ENCODE measurements at regions not wholly inside any gene's neighbourhood (a gene's known extent, or its start where the extent isn't known, plus 50 kb on each side); places are given as distances from the start of the nearest gene placed in this dataset.
"Not testable (repeated sequence)": the region's sequence is repeated elsewhere in the genome, so short reads cannot be mapped to it uniquely, and the experiment has no call there.

GRCh38 chr5:104019956-104020355 is 457.4 kb upstream of the NUDT12 start:
- DNase-seq, result no peak

- DNase-seq, result no peak
Measured at GRCh38 chr5:104018299-104018698, 455.7 kb upstream of the NUDT12 start.

GRCh38 chr5:104016646-104017045 is 454.1 kb upstream of the NUDT12 start:
- DNase-seq, result no peak

DNA sequence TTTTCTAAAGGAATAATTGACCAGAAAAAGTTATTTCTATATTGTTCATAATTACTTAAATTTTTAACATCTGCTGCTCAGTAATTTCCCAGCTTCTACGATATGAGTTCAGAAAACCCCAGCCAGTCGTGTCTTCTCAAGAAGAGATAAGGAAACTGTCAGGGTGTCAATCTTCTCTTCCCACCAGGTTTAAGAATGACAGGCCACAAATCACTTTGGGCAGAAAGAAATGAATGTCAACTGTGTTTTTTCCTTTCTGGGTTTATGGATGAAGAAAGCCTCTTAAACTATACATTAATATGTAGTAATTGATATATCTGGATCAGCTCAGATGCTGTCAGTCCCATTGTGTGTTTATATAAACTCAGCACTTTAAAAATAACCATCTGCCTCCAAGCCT is 453.2 kb upstream of the NUDT12 start:
- no peak for DNase-seq

GRCh38 chr5:104002783-104003182 is 440.2 kb upstream of the NUDT12 start:
- not testable (repeated sequence) for DNase-seq

GRCh38 chr5:104001136-104001535 is 438.5 kb upstream of the NUDT12 start:
- no peak for DNase-seq

DNA sequence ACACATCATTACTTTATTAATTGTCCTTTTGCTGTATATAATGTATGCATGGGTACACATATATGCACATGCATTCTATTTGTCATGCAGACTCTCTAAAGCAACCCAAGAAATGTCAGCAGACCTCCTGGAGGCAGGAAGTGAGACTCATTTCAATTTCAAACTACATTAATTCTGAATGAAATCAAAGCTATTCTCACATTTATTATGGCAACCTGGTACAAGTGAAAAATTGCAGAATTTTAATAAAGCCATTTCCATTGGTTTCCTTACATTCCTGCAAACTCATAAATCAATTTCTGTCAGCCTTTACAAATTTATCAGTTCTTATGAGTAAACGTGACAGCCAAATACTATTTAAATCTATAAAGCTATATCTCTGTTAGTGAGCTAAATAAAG is 430.4 kb upstream of the NUDT12 start:
- no peak for DNase-seq

GRCh38 chr5:103990064-103990463 is 427.5 kb upstream of the NUDT12 start:
- DNase-seq, result no peak

DNA sequence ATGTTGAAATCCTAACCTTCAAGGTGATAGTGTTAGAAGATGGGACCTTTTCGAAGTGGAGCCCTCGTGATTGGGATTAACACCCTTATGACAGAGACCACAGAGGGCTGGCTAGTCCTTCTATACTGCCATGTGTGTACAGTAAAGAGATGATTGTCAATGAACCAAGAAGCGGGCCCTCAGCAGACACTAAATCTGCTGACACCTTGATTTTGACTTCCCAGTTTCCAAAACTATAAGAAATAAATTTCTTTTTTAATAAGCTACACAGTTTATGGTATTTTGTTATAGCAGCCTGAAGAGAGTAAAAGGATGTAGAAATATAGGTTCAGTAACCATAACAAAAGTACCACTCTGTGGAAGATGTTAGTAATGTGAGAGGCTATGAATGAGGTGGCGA is 419.0 kb upstream of the NUDT12 start:
- DNase-seq, result no peak

DNA sequence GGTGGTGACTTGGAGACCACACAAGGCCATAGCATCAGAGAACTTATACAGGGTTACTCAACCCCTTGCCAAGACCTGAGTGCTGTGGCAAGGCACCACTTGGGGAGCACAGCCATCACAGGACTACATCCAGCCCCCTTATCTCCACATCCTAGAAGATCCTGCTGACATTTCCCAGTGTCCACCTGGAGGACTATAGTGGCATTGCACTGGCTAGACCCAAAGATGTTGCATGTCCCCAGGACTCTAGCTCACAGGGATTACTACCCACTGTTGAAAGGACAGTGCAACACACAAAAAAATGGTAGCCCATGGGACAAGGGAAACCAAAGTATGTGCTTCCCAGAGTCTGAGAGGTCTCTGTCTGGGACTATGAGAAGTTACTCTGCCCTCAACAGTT is 411.1 kb upstream of the NUDT12 start:
- no peak for DNase-seq

DNA sequence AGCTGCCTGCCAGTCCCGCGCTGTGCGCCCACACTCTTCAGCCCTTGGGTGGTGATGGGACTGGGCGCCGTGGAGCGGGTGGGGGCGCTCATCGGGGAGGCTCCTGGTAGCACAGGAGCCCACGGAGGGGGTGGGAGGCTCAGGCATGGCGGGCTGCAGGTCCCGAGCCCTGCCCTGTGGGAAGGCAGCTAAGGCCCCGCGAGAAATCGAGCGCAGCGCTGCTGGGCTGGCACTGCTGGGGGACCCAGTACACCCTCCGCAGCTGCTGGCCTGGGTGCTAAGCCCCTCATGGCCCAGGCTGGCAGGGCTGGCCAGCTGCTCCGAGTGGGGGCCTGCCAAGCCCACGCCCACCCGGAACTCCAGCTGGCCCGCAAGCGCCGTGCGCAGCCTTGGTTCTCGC is 403.7 kb upstream of the NUDT12 start:
- DNase-seq, result not testable (repeated sequence)

DNA sequence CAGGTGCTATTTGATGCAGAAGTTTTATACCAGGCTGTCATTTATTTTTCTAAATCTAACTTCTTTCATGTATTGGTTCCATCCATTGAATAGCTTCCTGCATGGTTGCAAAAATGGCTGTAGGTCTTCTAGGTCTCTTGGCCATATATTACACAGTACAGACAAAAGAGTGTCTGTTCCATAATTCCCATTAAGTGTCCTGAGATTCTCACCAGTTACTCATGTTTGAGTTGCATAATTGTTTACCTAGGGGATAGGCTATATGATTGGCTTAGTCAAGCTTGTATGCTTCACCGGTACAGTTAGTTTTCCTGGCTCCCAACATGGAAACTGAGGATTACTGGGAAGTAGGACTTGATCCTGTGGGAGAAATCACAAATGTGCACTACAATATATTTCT is 399.4 kb upstream of the NUDT12 start:
- no peak for DNase-seq

DNA sequence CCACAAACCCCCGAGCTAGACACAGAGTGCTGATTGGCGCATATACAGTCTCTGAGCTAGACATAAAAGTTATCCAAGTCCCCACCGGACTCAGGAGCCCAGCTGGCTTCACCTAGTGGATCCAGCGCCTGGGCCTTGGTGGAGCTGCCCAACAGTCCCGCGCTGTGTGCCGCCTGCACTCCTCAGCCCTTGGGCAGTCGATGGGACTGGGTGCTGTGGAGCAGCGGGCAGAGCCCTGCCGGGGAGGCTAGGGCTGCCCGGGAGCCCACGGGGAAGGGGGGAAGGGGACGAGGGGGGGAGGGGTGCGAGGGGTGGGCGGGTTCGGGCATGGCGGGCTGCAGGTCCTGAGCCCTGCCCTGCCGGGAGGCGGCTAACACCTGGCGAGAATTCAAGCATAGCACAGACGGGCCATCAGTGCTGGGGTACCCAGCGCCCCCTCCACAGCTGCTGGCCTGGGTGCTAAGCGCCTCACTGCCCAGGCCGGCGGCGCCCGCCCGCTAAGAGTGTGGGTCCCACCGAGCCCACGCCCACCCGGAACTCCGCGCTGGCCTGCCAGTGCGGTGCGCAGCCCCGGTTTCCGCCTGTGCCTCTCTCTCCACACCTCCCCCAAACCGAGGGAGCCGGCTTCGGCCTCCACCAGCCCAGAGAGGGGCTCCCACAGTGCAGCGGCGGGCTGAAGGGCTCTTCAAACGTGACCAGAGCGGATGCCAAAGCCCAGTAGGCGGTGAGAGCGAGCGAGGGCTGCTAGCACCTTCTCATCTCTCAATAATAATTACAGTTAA is 391.2 kb upstream of the NUDT12 start:
- DNase-seq, result no peak

DNA sequence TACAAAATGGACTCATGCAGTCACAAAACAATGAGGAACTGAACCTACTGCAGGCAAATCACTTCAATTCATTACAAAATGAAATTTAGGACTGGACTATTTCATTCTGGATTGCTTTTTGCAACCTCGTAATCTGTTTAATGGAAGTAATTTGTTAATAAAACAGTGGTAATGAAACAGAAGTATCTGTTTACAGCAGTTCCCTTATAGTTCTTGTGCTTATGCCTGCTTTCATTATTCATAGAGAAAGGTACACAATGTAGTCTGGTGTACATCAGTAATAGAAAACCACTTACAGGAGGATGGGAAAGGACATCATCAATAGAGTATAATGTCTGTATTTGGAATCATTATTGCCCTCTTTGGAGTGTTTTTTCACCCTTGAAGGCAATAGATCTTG is 389.2 kb upstream of the NUDT12 start:
- DNase-seq, result no peak

DNA sequence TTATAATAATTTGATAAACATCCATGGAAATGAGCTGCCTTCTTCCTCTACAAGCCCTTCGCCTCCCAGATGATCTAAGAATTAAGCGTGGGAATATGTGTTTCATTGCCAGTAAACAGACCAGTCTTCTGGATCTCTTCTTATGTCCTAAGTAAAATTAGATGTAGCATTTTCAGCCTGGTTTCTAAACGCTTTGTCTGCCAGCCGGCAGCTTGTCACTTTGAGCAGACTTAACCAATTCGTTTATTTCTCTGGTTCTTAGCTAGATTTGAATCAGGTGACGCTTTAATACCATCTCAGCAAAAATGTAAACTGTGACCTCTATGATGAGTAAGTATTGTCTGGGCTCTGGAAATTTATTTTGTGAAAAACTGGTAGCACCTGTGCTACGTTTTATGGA is 380.6 kb upstream of the NUDT12 start:
- no peak for DNase-seq

DNA sequence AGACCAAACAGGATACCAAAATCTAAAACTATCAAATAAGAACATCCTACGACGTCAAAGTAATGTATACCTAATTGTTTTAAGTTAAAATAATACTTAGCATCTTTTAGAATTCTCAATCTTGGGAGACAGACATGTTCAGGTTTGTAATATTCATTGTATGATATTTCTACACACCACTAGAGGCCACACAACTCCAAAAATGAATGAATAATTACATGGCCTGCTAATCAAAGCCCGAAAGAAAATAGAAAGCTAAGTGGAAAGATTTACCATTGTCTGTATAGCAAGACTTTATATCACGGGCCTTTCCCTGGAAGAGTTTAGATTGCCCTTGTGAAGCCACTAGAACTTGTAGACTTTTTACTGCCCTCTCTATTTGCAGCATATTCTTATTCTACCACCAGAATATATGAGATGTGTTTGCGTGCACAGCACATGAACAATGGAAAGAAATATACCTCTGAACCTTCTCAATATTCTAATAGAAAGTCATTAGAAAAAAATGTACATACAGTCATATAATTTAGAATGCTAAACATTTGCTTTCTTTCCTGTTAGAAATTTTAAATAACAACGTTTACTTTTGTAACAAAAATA is 380.1 kb upstream of the NUDT12 start:
- DNase-seq, result no peak

GRCh38 chr5:103941596-103941995 is 379.0 kb upstream of the NUDT12 start:
- no peak for DNase-seq

GRCh38 chr5:103938146-103938695 is 375.6 kb upstream of the NUDT12 start:
- no peak for DNase-seq

DNA sequence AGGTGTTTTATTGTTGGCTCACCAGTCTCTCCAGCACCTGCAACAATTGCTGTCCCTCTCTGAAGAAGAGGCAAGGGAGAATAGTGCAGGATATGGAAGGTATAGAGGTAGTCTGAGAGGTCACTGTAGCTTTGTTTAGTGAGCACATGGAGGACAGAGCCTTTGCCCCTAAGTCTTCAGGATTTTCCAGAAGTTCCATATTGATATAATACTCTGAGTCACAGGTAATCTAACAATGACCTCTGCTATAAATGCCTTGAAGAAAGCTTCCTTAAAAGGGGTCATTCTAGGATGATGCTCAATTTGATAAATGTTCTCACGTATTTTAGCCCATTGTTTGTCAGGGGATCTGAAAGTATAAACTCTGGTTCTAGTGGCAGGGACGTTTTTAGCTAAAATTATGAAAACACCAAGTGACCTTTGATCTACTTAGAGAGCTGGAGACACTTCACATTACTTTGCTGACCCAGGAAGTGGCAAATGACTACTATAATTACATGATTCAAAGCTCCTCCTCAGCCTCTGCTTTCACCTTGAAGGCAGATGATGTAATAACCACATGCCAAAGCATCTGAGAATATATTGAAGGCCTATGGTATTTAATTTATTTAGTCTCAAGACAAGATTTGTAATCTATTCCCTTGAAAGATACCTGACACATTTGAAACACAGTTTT is 366.9 kb upstream of the NUDT12 start:
- no peak for DNase-seq

- no peak for DNase-seq
Measured at GRCh38 chr5:103927739-103928138, 365.1 kb upstream of the NUDT12 start.

DNA sequence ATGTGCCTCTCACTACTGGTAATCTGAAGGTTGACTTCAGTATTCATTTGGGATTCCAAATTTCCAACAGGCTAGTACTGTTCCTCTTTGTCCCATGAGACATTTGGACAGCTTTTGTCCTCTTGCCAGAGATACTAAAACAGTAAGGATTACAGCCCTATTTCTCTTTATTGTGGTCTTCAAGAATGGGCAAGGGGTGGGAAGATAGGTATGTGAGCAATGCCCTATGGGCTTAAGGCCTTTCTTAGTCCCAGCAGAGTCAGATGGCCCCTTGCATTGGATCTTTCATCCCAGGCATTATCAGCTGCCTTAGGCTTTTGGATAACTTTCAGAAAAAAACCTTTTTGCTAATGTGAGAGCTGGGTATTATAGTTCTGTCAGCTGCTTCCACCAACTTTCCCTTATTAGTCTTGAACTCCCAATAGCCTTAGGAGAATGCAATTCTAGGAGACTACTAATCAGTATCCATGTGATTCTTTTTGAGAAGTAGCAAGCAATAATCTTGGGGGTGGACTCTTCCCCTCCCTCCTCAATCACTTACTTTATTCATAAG is 361.1 kb upstream of the NUDT12 start:
- DNase-seq, result no peak

- no peak for DNase-seq
Measured at GRCh38 chr5:103919506-103919905, 356.9 kb upstream of the NUDT12 start.

DNA sequence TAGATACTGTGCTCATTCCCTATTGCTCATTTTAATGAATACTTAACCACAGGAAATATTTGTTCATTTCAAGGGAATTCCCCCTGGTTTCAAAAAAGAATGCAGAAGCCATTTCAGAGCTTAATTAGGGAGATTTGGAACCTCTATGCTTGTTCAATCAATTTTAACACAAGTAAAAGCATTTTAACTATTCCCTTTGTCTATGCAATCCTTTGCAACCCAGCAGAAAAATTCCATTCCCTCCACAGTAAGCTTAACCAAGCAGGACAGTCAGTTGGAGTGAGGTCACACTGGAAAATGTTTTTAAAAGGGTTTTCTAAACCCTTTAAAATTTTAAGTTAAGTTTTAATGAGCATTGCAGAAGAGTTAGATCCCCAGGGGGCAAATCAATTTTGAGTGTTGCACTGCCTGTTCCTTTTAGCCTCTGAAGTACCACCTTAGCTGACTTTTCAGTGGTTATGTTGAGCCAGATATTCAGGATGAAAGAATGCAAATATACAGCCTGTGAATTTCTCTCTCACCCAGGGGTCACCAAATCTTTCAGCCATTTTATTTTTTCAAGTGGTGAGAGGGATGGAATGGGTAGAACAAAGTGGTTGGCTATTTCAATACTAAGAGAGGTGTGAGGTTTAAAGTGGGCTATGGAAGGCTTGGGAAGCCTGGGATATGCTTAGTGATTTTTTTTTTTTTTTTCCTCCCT is 356.2 kb upstream of the NUDT12 start:
- no peak for DNase-seq
